ENCODE measurements at regions not wholly inside any gene's neighbourhood (a gene's known extent, or its start where the extent isn't known, plus 50 kb on each side); places are given as distances from the start of the nearest gene placed in this dataset.
A peak's percentile ranks its signal among the peaks of the same experiment; 100 is the strongest.
"Not testable (repeated sequence)": the region's sequence is repeated elsewhere in the genome, so short reads cannot be mapped to it uniquely, and the experiment has no call there.

GRCh38 chr18:41134426-41134825, 820.6 kb upstream of the PIK3C3 start:
- DNase-seq (ENCODE audit: low read depth), result no peak

GRCh38 chr18:41131050-41131449, 824.0 kb upstream of the PIK3C3 start:
- no peak for DNase-seq (ENCODE audit: low read depth)

DNA sequence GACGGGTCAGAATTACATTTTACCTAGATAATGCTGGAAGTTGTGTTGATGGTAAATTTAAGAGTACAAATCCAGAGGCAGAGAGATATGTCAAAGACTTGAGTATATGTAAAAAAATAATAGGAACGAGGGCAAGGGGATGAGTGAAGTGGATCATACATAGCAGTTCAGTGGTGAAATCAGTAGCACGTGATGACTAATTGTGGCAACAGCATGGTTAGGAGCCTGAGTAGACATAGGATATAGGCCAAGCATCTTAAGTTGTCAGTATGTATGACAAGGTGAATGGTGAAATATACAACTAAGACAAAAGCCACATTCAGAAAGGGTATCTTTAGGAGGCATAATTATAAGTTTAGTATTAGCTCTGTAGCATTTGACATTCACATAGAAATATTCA, 826.5 kb upstream of the PIK3C3 start:
- no peak for DNase-seq (ENCODE audit: low read depth)

DNA sequence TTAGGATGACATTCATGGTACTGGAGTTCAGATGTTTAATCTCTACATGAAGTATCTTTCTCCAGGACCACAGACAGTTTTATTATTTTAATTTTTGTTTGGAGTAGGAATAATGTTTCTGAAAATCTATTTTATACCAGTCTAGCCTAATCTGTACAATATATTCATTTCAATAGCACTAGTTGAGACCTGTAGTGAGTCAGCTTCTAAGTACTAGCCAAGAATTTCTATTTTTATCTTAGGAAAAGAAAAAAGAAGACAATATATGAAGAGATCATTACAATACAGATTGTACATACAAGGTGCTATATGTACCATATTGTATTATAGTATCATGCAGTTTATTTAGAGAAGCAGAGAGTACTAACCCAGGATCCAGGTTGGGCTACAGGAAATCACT, 826.9 kb upstream of the PIK3C3 start:
- no peak for DNase-seq (ENCODE audit: low read depth)

- DNase-seq (ENCODE audit: low read depth), result peak; percentile 33
Observed at GRCh38 chr18:41126541-41127235, 828.3 kb upstream of the PIK3C3 start.

- peak; percentile 23 for DNase-seq (ENCODE audit: low read depth)
Observed at GRCh38 chr18:41121116-41121826, 833.8 kb upstream of the PIK3C3 start.

DNA sequence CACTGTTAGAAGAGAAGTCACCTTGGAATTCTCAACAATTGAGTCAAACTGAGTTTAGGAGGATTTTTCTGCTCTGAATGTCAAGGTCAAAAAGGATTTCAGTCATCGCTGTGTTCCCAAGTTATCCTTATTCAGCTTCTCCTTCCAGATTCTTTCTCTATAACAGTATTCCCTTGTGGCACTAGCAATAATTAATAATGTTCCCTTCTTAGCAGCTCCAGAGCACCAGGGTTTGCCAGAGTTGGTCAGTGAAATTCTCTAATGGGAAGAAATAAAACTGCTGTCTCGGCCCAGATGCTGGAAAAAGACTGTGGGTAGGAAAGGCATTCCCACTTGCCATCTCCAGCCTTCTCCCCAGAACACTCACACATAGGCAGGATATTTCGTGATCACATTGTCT, 836.0 kb upstream of the PIK3C3 start:
- no peak for DNase-seq (ENCODE audit: low read depth)

DNA sequence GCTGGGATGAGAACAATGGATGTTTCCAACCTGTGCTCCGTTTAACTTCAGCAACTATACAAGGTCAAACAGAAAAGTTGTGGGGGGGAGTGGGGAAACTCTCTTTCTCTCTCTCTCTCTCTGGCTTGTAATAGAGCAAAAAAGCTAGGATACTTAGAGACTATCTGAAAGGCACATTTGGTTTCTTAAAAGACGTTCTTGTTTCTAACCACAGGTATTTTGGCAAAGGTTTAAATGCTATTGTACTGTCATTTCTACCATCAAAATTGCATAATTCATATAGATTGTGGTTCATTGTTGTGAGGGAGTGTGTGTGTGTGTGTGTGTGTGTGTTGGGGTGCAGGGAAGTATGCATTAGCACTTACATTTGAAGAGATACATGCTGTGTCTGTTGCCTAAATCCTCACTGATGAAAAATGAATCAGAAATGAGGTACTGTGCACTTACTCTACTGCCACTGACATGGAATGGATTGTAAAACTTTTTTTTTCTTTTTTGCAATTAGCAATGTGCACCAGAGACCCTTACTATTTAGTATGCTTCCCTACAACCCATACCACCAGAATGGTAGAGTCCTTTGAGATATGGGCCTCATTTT, 841.0 kb upstream of the PIK3C3 start:
- DNase-seq (ENCODE audit: low read depth), result no peak

- DNase-seq (ENCODE audit: low read depth), result no peak
Observed at GRCh38 chr18:41099451-41099850, 855.6 kb upstream of the PIK3C3 start.

GRCh38 chr18:41096504-41096903, 858.5 kb upstream of the PIK3C3 start:
- peak; percentile 13 for DNase-seq (ENCODE audit: low read depth)

DNA sequence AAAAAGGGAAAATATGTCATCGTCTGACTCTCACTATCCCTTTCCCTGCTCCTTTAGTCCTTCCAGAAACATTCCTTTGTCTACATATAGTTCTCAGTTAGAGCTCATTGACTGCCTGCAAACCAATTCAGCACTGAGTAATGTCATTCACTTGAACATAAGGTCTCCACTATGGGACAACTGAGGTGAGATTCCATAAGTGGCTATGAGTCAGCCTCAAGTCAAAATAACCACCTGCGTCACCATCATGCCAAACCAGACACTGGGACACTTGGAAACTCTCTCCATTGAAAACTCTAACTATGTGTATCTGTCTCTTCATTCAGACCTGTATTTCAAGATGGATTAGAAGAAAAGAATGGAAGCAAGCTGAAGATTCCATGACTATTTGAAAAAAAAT, 878.0 kb upstream of the PIK3C3 start:
- no peak for DNase-seq (ENCODE audit: low read depth)

DNA sequence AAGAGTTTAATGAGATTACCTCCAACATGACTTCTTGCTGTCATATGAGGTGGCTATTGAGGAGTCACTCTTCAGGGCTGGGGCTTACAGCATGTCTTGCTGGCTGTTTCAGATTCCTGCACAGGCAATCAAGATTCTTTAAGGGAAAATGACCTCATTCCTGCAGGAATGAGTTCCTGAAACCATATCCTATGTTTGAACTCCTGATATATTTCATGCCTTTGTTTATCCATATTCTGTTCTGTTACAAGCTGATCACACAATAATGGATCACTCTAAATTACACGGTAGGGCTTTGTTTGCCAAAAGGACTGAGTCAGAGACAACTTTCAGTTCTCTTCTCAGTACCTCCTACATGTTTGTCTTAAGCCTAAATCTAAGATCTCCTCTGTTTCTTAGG, 879.8 kb upstream of the PIK3C3 start:
- DNase-seq (ENCODE audit: low read depth), result peak; percentile 4

DNA sequence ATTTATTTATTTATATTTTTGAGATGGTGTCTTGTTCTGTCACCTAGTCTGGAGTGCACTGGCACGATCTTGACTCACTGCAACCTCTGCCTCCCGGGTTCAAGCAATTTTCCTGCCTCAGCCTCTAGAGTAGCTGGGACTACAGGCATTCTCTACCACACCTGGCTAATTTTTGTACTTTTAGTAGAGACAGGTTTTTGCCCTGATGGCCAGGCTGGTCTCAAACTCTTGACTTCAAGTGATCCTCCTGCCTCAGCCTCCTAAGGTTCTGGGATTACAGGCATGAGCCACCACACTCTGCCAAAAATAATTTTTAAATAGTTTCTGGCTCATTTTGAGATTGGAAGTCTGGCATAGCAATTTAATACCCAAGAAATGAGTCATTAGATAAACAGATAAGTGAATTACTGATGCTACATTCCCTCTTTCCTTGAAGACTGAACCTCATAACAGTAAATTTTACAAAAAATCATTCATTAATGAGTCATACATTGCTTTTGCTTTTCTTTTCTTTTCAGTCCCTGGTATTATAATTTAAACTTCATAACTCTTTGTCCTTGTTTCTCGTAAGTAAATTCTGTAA, 881.6 kb upstream of the PIK3C3 start:
- DNase-seq (ENCODE audit: low read depth), result peak; percentile 38

DNA sequence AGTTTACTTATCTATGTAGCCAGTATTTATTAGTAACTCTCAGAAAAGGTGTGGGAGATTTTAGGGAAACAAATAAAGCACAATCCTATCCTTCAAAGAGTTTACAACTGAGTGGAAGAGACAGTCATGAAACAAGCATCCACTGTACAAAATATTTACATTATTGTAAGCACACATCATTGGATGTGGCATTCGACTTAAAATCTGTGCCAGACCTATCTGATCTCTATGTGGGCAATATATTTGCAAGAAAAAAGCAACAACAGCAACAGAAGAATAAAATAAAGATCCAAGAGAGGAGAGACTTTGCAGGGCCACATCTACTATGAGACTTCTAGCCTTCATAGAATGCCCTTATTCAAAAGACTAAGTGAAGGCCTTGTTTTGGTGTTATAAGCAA, 882.1 kb upstream of the PIK3C3 start:
- no peak for DNase-seq (ENCODE audit: low read depth)

DNA sequence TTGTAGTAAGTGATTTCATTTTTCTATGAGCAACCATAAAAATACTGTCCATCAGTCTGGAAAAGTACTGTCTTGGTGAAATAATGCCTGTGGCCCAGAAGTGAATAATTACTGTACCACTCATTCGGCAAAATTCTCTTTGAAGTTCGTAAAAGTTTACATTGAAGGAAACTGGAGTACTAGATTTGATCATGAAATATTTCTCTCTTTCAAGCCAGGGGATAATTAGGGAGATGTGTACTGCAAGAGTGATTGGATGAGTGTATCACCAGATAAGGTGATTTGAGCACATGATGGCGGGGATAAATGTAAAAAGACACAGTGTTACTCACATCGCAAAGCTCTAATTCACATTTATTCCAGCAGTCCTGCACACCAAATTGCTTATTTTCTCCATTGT, 883.2 kb upstream of the PIK3C3 start:
- no peak for DNase-seq (ENCODE audit: low read depth)

DNA sequence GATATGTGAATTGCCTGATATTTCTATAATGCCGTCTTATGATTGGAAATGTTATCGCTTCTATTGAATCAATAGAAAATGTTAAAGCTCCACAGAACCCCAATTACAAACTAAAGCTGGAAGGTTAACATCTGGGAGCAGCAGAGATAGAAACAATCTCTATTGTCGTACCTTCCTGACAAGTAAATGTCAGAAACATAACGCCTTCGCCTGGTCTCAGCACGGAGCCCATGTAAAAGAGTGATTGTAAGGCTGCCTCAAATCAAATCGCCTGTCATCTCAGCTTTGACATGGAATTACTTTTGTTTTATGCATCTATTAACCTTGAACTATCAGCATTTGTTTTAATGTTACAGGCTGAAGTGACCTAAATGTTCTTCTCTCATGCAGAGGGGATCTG, 885.9 kb upstream of the PIK3C3 start:
- DNase-seq (ENCODE audit: low read depth), result no peak

DNA sequence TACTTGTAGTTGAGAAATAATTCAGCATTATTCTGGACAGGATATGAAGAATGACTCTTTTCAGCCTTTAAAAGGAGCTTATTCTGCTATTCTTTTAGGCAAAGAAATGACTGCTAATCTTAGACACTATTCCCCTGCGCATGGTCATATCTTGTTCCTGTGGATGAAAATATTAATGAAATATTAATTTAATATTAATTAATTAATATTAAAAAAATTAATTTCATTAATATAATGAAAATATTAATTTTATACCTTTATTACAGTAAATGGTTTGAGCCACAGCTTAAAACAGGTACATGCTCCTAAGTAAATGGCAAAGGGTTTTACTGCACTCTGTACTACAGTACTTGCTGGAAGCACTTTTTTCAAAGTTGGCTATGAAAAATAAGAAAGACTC, 890.1 kb upstream of the PIK3C3 start:
- DNase-seq (ENCODE audit: low read depth), result no peak

GRCh38 chr18:41060967-41061366, 894.1 kb upstream of the PIK3C3 start:
- no peak for DNase-seq (ENCODE audit: low read depth)

DNA sequence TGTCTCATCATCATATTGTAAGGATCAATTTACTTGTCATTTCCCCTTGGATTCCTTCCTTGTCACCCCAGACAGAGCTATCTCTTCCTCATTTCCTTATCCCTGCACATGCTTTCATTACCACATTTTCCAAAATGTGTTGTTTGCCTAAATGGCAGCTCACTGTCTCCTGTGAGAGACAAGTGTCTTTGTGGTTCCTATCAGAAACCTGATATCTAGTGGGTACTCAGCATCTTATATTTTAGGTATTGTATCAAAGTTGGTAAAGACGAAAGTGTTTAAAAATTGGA, 896.0 kb upstream of the PIK3C3 start:
- DNase-seq (ENCODE audit: low read depth), result no peak

DNA sequence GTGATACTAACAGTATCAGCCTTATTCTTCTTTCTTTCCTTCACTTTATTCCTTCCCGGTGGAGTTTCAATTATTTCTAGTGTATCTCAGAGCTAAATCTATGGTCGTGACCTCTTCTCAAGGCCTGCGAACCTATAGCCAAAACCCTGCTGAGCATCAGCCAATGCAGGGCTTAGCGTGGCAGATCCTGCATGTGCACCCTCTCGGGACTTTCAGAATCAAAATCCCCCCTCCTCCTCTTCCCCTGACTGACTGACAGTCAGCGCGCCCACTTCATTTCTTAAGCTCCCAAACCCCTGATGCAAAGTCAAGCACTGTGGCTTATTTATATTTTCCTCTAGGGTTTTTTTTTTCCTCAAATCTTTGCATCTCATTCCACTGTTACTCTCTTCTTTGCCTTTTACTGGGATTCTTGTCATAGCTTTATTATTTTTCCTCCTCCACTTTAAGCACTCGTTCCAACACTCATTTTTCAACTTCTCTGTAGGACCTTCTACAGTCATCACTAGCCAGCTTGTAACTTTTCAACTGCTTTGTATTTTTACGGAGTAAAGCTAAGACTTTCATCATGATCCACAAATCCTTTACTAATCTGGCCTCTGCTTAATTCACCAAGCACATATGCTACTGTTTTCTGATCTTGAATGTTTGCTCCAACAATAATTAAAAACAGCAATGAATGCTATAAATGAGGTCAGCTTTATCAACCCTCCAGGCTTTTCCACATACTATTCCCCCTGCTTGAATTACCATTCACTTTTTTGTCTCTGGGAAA, 896.5 kb upstream of the PIK3C3 start:
- no peak for DNase-seq (ENCODE audit: low read depth)

GRCh38 chr18:41052625-41053024, 902.4 kb upstream of the PIK3C3 start:
- DNase-seq (ENCODE audit: low read depth), result no peak

DNA sequence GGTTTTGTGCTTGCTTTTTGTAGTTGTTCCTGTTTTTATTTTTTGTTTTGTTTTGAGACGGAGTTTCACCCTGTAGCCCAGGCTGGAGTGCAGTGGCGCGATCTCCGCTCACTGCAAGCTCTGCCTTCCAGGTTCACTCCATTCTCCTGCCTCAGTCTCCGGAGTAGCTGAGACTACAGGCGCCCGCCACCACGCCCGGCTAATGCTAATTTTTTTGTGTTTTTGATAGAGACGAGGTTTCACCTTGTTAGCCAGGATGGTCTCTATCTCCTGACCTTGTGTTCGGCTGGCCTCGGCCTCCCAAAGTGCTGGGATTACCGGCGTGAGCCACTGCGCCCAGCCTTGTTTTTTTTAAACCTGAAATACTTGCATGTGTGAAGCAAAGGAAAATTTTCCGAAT, 908.8 kb upstream of the PIK3C3 start:
- DNase-seq (ENCODE audit: low read depth), result not testable (repeated sequence)

Measured in RPMI7951 (cell line).